ENCODE measurements at regions not wholly inside any gene's neighbourhood (a gene's known extent, or its start where the extent isn't known, plus 50 kb on each side); places are given as distances from the start of the nearest gene placed in this dataset.

GRCh38 chr13:22082030-22082429 is 411.2 kb downstream of the FGF9 start:
- TF ChIP-seq CTCF (IDR thresholded peaks at IDR 0.05) = no peak
- TF ChIP-seq POLR2A (IDR thresholded peaks at IDR 0.05) = no peak

Data from lower leg skin (tissue), 3 donors.